Chondrocyte (in vitro differentiated cells): ENCODE measurements at regions not wholly inside any gene's neighbourhood (a gene's known extent, or its start where the extent isn't known, plus 50 kb on each side); places are given as distances from the start of the nearest gene placed in this dataset.

Experiments
- DNase-seq: peaks from one replicate; pipeline ENCODE4 v3.0.0; 2021; ENCODE audit warnings: mixed read lengths, low spot score
- H3K27ac Mint-ChIP-seq: one replicate; pipeline ENCODE4 v1.8.0; 2021; ENCODE audit warnings: mild to moderate bottlenecking, moderate library complexity, mixed read lengths; ENCODE audit not compliant: unreplicated experiment
- H3K27me3 Mint-ChIP-seq: 2 replicates; pipeline ENCODE4 v1.8.0; 2021; ENCODE audit warnings: low read depth, mixed read lengths
- H3K36me3 Mint-ChIP-seq: 2 replicates; pipeline ENCODE4 v1.8.0; 2021; ENCODE audit warnings: low read depth, mixed read lengths
- H3K4me1 Mint-ChIP-seq: 2 replicates; pipeline ENCODE4 v1.8.0; 2021; ENCODE audit warnings: low read depth, mild to moderate bottlenecking, mixed read lengths
- H3K4me3 Mint-ChIP-seq: one replicate; pipeline ENCODE4 v1.8.0; 2021; ENCODE audit warnings: mild to moderate bottlenecking, moderate library complexity, mixed read lengths; ENCODE audit not compliant: unreplicated experiment
- H3K9me3 Mint-ChIP-seq: 2 replicates; pipeline ENCODE4 v1.8.0; 2021; ENCODE audit warnings: low read depth, mixed read lengths
- TF ChIP-seq, protein P1 (sequence below): fragments of 200-600 bp; sonication (generic); IDR thresholded peaks from 2 replicates; pipeline ENCODE4 v1.5.0; 2021; ENCODE audit warnings: antibody characterized with exemption, mild to moderate bottlenecking, moderate library complexity

DNA sequence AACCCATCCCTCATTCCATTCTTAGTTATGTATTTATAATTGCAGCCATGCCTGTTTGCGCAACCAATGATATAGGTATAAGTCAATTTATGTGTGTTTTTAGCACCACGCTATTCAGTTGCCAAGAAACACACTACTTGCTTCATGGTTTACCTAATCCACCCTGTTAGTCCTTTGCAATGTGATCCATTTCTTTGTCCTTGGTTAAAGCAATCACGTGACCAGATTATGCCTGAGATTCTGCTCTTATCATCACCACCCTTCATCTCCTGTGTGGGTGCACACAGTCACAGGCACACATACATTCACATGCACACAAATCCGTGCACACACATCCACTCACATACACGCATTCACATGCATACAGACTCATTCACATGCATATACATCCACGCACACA lies 52.3 kb upstream of the KCNA5 start:
- Mint-ChIP-seq H3K27ac (no peak overlapping the region), H3K9me3 (no peaks in the 10 kb centered on the region), H3K4me3 (no peak overlapping the region), H3K27me3 (peaks cover 65% of the 10 kb centered on the region), H3K36me3 (no peaks in the 10 kb centered on the region), H3K4me1 (no peaks in the 10 kb centered on the region)
- TF ChIP-seq, protein P1, sequence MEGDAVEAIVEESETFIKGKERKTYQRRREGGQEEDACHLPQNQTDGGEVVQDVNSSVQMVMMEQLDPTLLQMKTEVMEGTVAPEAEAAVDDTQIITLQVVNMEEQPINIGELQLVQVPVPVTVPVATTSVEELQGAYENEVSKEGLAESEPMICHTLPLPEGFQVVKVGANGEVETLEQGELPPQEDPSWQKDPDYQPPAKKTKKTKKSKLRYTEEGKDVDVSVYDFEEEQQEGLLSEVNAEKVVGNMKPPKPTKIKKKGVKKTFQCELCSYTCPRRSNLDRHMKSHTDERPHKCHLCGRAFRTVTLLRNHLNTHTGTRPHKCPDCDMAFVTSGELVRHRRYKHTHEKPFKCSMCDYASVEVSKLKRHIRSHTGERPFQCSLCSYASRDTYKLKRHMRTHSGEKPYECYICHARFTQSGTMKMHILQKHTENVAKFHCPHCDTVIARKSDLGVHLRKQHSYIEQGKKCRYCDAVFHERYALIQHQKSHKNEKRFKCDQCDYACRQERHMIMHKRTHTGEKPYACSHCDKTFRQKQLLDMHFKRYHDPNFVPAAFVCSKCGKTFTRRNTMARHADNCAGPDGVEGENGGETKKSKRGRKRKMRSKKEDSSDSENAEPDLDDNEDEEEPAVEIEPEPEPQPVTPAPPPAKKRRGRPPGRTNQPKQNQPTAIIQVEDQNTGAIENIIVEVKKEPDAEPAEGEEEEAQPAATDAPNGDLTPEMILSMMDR, result no peak
- no peak for DNase-seq

DNA sequence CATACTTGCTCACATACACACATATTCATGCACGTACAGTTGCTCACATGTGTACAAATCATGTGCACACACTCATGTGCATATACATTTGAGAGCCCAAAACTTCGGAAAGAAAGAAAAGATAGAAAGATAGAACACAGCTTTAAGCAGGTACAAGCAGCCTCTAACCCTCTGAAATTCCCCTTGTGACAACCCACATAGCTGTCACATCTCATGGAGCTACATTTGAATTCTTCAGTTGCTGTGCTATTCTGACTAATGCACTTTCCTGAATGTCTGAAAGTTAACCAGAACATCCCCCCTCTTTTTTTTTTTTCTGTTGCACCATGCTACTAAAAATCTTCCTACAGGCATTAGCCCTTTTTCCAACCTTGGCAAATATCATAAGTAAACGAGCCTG lies 51.9 kb upstream of the KCNA5 start:
- Mint-ChIP-seq H3K36me3 (no peaks in the 10 kb centered on the region), H3K27me3 (peaks cover 63% of the 10 kb centered on the region), H3K9me3 (no peaks in the 10 kb centered on the region)

DNA sequence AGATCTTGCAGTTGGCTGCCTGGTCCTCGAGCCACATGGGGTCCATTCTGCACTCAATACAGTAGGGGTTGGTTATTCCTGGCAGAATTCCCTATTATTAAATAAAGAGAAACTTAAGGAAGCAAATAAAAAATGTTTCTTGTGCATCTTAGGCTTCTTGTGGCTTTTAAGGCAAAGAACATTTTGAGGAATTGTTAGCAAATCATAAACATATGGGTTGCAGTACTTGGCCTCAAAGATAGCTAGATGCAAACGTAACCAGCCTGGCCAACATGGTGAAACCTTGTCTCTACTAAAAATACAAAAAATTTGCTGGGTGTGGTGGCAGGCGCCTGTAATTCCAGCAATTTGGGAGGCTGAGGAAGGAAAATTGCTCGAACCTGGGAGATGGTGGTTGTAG lies 50.8 kb upstream of the KCNA5 start:
- Mint-ChIP-seq H3K4me1 (peaks cover 5% of the 10 kb centered on the region), H3K36me3 (no peaks in the 10 kb centered on the region), H3K27ac (no peak overlapping the region), H3K4me3 (no peak overlapping the region), H3K9me3 (no peaks in the 10 kb centered on the region), H3K27me3 (peaks cover 56% of the 10 kb centered on the region)
- no peak for DNase-seq
- TF ChIP-seq, protein P1, result no peak

More for the DNA sequence above, 51.9 kb upstream of the KCNA5 start:
- TF ChIP-seq, protein P1, result no peak
- H3K27ac Mint-ChIP-seq, result no peak overlapping the region
- no peak overlapping the region for H3K4me3 Mint-ChIP-seq
- H3K4me1 Mint-ChIP-seq, result no peaks in the 10 kb centered on the region
- no peak for DNase-seq
